ENCODE measurements at regions not wholly inside any gene's neighbourhood (a gene's known extent, or its start where the extent isn't known, plus 50 kb on each side); places are given as distances from the start of the nearest gene placed in this dataset.

DNA sequence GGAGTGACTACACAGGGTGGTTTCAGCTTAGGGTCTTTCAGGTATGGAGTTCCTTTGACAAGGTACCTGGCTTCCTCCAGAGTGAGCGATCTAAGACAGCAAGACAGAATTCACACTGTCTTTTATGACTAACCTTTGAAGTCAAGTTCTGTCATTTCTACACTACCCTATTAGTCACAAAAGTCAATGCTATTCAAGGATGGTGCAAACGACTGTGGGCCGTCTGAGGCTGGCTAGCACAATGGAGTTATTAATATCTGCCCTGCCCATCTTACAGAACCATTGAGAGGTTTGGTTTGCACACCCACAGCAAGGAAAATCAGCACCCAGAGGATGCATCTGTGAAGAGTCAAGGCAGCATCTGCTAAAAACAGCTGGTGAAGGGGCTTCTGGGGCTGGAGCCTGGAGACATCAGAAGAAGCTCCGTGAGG, 62.9 kb upstream of the XCR1 start:
- DNase-seq (ENCODE audit: low read depth, low spot score) = no peak

DNA sequence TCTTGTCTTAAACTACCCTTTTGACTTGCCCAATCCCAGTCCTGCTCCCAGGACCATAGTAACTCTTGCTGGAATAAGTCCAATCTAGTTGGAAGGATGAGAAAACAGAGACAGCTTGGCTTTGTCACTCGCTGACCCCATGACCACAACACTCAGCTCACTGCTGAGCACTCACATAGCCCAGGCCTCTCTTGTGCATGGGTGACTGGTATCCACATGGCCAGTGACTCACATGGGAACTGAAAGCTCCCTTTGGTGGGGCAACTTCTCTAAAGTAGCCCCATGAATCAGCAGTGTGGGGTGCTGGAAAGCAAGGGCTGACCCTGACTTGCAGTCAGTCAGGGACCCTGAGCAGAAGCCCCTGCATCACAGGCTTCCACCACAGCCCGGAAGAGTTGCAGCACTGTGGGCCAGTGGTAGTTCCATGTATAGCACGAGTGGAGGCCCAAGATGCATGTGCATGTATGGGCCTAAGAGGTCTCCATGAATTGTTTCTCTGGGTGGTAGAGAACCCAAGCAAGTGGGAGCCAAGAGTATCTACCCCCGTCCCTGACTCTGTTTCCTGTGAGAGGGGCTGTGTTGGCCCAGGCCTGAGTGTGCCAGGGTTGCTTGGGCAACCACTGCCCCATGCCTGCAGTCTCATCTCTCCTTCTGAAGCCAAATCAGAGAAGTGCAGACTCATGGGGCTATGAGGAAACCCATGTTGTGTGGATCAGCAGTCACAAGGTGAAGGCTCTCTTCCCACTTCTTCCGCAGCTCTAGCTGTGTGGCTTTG, 62.1 kb upstream of the XCR1 start:
- no peak for DNase-seq (ENCODE audit: low read depth, low spot score)

DNA sequence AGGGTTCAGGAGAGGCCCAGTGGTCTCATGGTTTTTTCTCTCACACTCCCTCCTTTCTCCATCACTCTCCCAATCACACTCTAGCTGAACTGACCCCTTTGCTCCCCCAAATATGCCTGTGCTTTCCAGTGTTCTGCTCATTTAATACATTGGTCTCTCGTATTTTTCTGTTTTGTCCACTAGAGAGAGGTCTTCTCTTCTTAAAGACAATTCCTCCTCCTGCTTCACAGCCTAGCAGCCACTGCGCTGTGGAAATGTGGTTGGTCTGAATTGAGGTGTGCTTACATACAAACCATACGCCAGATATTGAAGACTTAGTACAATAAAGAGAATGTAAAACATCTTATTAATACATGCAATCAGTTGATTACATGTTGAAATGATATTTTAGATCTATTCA, 60.6 kb upstream of the XCR1 start:
- DNase-seq (ENCODE audit: low read depth, low spot score) = no peak

DNA sequence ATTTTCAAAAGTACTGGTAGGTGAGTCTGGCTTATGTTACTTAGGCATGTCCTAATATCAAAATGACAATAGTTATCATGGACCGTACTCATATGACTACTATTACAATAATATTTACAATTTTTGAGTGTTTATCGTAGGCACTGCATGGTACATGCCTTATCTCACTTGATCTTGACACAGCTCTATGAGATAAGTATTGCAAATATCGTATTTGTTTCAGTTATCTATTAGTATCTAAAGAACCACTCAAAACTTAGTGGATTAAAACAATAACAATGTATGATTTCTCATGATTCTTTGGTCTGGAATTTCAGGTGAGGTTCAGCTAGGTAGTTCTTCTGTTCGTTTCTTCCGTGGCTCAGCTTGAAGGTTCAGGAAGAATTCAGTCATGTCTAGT, 59.7 kb upstream of the XCR1 start:
- no peak for DNase-seq (ENCODE audit: low read depth, low spot score)

DNA sequence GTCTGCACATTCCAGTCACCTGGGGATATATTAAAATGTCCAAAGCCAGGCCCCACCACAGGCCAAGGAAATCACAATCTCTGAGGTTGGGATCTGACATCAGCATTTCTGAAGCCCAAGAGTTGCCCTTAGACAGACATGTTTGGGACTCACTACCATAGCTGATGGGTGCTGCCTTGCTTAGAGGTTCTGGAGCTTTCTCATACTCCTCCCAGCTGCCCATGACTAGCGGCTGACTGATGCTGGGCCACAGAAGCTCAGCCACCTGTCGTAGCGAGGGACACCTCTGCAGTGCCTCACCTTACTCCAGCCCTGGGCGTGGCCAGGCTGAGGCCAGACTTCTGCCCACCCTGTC, 58.8 kb upstream of the XCR1 start:
- no peak for DNase-seq (ENCODE audit: low read depth, low spot score)

DNA sequence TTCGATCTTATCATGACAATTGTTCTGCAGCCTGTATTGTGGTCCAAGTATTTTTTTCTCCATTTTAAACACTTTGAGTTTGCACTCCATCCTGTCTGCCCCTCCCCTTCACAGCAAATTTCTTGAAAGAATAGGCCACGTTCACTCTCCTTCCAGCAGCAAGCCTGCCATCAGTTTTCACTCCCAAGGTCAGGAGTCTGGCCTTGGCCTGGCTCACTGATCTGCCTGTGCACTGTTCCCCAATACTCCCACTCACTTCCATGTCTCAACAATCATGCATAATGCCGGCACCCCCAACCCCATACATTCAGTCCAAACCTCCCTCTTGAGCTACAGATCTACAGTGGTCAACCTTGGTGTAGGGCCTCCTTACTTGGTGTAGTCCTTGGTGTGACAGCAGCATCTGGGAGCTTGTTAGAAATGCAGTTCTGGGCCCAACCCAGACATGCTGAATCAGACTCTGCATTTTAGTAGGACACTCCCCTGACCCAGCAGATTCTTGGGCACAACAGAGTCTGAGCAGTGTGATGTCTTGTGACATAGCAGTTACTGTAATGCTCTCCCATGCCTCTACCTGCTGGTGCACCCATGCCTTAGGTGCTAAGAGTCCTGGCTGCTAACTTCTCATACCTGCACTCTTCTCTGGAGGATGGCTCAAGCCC, 58.3 kb upstream of the XCR1 start:
- DNase-seq (ENCODE audit: low read depth, low spot score) = no peak

DNA sequence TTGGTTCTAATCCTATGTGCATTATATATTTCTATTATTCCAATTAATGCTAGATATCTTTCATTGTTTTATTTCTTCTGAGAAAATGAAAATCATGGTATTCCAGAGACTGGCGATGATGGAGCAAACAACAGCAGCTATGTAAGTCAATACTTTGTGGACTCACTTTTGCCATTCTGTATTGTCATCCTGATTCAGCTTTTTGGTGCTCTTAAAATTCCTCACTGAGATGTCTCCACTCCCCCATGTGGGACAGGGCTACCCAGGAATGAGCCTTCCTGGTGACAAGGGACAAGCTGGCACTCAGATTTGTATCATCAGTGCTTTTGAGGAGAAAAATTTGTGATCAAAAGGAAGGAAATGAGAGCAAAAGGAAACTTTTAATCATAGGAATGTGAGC, 56.7 kb upstream of the XCR1 start:
- DNase-seq (ENCODE audit: low read depth, low spot score) = no peak

DNA sequence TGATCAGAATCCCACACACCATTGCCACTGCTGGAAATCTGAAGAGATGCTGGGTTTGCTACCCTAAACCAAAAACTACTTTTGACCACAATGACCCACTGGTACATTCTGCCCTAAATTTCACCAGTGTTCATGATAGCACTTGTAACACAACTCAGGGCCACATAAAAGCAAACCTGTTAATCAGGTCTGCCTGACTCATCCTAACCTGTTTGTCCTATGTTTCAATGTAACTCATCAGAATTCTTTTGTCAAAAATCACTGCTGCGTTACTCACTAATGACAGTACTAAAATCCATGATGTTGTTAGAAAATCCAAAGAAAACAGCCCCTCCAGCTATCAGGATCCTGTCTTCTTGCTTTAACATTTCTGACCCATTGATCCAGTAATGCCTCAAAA, 55.6 kb upstream of the XCR1 start:
- DNase-seq (ENCODE audit: low read depth, low spot score) = no peak

DNA sequence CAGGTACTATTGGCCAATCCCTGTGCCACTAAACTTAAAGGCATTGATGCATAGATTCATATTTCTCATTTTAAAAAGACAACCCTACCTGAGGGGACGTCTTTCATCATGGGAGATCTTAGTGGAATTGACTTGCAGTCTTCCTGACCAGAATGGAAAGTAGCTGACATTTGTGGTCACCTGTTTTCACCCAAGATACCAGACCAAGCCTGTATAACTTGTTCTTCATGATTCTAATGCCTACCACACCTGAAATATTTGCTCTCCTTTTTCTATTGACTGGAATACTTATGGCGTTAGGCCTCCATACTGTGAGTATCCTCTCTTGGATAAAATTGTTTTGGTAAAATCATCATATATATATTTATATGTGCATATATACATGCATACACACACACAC, 54.7 kb upstream of the XCR1 start:
- DNase-seq (ENCODE audit: low read depth, low spot score) = no peak

DNA sequence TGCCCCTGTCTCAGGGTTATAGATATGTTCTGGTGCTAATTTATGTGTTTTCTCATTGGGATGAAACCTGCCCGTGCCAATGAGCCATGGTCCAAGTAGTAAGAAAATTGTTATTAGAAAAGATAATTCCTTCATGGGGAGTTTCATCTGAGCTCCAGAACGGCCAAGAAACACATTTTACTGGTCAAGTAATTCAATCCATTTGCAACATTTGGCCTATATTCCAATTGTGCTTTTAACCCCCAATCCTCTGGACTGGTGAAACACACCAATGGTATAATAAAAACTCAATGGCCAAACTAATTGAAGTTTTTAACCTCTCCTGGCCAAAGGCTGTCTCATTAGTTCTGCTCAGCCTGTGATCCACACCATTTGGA, 53.7 kb upstream of the XCR1 start:
- DNase-seq (ENCODE audit: low read depth, low spot score) = no peak

DNA sequence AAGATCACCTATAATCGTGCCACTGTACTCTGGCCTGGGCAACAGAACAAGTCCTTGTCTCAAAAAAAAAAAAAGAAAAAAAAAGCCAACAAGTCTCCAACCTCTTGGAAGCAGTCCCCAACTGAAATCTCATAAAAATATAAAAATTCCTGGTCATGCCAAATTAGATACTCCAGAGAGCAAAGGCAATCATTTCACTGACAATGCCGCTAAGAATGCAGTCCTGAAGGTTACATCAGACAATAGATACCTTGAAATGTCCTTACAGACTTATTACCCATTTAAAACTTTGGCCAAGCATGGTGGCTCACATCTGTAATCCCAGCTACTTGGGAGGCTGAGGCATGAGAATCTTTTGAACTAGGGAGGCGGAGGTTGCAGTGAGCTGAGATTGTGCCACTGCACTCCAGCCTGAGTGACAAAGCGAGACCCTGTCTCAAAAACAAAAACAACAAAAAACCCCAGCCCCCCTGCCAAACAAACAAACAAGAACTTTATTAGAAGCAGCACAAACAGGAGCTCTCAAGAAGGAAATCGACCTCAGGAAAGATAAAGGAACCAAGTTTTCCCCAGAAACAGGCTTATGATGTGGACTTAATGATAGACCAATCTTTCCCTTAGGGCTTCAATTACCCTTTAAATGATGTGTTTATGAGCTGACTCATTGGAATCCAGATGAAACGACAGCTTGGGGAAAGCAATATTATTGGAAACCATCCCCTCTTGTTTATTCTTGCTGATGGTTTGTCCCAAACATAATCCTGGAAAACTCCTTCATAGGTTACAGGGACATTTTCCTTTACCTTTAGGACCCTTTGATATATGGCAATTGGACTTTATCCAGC, 53.1 kb upstream of the XCR1 start:
- DNase-seq (ENCODE audit: low read depth, low spot score) = no peak

DNA sequence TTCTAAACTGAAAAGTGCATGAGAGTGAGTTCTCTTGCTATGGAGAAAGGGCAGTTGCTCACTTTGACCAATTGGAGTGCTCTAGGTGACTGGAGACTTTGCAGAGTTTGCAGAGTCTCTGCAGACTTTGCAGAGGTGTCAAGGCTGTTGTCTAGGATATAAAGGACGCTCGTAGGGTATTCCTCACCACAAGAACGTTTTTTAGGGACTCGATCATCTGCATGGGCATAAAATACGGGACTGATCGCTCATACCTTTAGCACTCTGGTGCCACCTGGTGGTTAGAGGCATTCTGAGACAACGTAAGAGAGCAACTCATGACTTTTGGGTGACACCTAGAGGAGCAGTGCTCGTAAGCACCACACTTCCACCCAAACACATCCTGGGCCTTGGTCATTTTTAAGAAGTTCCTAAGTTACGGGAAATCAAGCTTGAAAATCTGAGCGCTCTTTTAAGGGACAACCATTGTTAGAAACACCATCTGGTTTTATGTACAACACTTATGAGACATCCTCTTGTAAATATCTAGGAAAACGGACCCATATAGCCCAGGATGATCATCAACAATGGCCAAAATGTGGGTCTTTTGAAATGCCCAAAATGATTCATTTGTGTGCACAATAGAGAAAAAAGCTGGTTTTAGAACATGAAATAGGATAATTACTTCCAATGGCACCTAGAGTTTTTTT, 51.6 kb upstream of the XCR1 start:
- DNase-seq (ENCODE audit: low read depth, low spot score) = peak; percentile 86
